D721Med (cell line): ENCODE measurements at regions not wholly inside any gene's neighbourhood (a gene's known extent, or its start where the extent isn't known, plus 50 kb on each side); places are given as distances from the start of the nearest gene placed in this dataset.

Experiments
- DNase-seq: peaks from one replicate; pipeline ENCODE4 v3.0.0; 2011; ENCODE audit warnings: low spot score; ENCODE audit not compliant: insufficient read length
- FAIRE-seq: peaks from 2 replicates; lab custom pipeline; 2011; peaks lifted over from hg19 to GRCh38; lab: Jason Lieb, UNC
- TF ChIP-seq, protein P1 (sequence below): IDR thresholded peaks from 2 replicates; pipeline ENCODE4 v1.5.1; 2012; ENCODE audit warnings: mild to moderate bottlenecking, control low read depth; ENCODE audit not compliant: insufficient read depth; ENCODE audit errors: missing control alignments

DNA sequence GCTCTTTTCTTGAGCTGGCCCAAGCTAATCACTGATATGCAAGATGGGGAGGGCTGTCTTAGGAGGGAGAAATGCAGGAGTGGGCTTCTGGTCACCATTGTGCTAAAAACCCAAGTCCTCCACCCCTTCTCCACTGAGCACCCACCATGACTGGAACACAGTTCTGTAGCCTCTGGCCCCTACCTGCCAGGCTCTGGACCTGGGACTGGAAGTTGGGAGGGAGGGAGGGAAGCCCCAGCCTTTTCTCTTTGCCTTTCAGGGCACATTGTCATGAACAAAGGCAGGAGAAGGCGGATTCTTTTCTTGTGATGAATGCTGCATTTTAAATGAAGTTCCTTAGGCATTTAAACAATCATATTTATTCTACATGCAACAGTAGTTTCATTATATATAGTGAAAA lies 559.1 kb upstream of the TRPC7 start:
- TF ChIP-seq, protein P1, sequence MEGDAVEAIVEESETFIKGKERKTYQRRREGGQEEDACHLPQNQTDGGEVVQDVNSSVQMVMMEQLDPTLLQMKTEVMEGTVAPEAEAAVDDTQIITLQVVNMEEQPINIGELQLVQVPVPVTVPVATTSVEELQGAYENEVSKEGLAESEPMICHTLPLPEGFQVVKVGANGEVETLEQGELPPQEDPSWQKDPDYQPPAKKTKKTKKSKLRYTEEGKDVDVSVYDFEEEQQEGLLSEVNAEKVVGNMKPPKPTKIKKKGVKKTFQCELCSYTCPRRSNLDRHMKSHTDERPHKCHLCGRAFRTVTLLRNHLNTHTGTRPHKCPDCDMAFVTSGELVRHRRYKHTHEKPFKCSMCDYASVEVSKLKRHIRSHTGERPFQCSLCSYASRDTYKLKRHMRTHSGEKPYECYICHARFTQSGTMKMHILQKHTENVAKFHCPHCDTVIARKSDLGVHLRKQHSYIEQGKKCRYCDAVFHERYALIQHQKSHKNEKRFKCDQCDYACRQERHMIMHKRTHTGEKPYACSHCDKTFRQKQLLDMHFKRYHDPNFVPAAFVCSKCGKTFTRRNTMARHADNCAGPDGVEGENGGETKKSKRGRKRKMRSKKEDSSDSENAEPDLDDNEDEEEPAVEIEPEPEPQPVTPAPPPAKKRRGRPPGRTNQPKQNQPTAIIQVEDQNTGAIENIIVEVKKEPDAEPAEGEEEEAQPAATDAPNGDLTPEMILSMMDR = no peak
- no peak for FAIRE-seq
- DNase-seq = no peak

DNA sequence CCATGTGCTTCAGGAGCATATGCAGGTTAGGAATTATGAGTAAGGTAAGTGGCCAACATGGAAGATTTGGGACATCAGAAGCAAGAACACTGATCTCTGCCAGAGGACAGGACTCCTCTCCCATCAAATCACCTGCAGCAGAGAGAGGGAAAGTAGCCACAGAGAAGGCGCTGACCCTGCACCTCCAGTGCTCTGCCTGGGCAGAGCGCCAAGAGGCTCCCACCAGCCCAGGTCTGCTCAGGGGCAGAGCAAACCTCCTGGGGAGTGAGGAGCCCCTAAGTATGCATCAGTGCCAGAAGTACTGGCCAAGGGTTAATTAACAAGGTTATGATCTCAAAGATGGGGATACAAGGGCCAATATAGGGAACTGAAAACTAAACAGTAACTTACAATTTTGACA lies 545.3 kb upstream of the TRPC7 start:
- TF ChIP-seq, protein P1 = no peak
- DNase-seq (no peak), FAIRE-seq (no peak)

DNA sequence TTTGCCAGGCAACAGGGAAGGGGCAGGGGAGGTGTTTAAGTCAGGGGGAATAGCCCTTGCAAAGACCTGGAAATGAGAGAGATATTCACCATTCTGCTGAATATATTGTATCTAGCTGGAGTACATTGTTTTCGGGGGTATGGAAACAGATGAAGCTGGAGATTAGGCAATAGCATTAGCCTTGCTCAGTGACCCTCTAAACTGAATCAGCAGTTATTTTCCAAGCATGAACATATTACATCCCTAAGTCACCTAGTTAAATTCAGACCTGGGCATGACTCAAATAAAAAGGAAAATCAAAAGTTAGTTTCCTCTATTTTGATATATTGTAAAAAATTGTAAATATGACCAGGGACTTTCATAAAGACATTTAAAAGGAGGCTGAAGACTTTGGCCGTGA lies 544.6 kb upstream of the TRPC7 start:
- FAIRE-seq (no peak), DNase-seq (no peak)
- TF ChIP-seq, protein P1 = no peak

DNA sequence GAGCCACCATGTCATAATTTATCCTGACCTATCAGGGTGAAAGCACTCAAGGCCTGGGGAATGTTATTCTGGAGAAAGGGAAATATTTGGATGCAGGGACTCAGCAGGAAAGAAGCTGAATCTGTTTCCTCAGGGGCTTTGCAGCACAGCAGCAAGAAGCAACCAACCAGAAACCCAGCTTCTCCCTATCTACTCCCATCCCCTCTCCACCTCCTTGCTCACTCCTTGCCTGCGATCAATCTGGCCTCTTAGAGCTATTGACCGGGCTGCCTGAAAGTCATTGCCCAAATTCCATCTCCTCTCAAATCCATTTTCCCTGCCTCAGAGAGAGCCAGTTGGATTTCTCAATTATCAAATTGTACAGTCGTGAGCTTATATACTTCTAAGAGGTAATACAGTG lies 542.0 kb upstream of the TRPC7 start:
- FAIRE-seq (no peak), DNase-seq (no peak)
- TF ChIP-seq, protein P1 = no peak

DNA sequence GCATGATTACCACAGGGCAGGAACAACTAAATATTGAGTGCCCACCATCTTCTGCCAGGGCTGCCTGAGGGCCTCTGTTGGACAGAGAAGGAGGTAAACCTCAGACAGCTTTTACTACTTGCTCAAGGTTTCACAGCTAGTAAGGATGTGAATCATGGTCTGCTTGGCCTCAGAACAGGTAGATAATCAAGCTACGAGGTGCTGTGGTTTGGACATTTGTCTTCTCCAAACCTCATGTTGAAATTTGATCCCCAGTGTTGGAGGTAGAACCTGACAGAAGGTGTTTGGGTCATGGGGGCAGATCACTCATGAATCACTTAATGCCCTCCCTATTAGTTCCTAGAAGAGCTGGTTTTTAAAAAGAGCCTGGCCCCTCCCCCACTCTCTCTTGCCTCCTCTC lies 541.2 kb upstream of the TRPC7 start:
- FAIRE-seq (no peak), DNase-seq (no peak)
- TF ChIP-seq, protein P1 = no peak

DNA sequence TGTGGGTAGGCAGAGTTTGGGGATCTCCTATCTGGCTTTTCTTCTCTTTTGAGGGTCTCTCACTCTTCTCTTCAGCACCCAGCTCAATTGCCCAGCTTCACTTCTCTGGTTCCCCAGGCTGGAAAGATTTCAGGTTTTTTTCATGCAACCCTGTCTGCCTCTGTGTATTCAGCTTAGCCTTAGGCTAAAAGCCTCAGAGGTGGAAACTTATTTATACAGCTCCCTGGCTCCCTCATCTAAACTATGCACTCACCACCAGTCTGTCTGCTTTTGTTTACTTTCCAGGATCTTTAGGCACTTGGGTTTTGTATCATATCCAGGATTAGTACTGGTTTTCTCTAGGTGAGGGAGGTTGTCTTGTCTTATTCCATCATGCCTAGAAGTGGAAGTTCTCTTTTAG lies 540.2 kb upstream of the TRPC7 start:
- FAIRE-seq (no peak), DNase-seq (no peak)
- TF ChIP-seq, protein P1 = no peak

DNA sequence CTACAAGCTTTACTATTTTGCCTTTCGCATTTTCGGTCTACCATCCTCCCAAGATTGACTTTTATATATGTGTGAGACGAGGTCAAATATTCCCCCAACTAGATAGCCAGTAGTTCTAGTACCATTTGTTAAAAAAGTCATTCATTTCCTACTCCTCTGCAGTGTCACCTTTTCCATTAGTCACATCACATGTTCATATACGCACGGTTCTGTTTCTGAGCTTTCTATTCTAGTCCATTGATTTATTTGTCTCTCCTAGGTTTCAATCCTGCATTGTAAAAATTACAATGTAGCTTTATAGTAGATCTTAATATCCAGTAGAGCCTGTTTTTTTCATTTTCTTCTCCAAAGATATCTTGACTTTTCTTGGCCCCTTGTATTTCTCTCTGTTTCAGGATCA lies 528.7 kb upstream of the TRPC7 start:
- DNase-seq = no peak
- no peak for FAIRE-seq
- TF ChIP-seq, protein P1 = no peak
